ENCODE measurements at regions not wholly inside any gene's neighbourhood (a gene's known extent, or its start where the extent isn't known, plus 50 kb on each side); places are given as distances from the start of the nearest gene placed in this dataset.
"Not testable (repeated sequence)": the region's sequence is repeated elsewhere in the genome, so short reads cannot be mapped to it uniquely, and the experiment has no call there.

GRCh38 chr21:14013623-14014498 lies 196.9 kb downstream of the LIPI start:
- not testable (repeated sequence) for TF ChIP-seq CTCF, POLR2A, POLR2AphosphoS5 (IDR thresholded peaks at IDR 0.05)

Measured in prostate gland (tissue), 2 donors.